ENCODE measurements at regions not wholly inside any gene's neighbourhood (a gene's known extent, or its start where the extent isn't known, plus 50 kb on each side); places are given as distances from the start of the nearest gene placed in this dataset.

- no peak for TF ChIP-seq REST (IDR thresholded peaks at IDR 0.05; ENCODE audit: low read depth, low read length)
- TF ChIP-seq SIN3A (IDR thresholded peaks at IDR 0.05; ENCODE audit: borderline replicate concordance, low read depth, low read length) = no peak
- no peak for TF ChIP-seq CTCF (IDR thresholded peaks at IDR 0.05)
- no peak for TF ChIP-seq MAX (IDR thresholded peaks at IDR 0.05; ENCODE audit: low read depth)
- no peak for TF ChIP-seq TAF1 (IDR thresholded peaks at IDR 0.05; ENCODE audit: borderline replicate concordance, low read depth, low read length)
- no peak for TF ChIP-seq POLR2AphosphoS5 (IDR thresholded peaks at IDR 0.05; ENCODE audit: low read depth, low read length)
- no peak for TF ChIP-seq EP300 (IDR thresholded peaks at IDR 0.05; ENCODE audit: borderline replicate concordance in 1 of 2, low read depth in 1 of 2, low read length in 1 of 2)
- no peak for TF ChIP-seq JUND (IDR thresholded peaks at IDR 0.05)
Observed at GRCh38 chr9:115461280-115461679, 343.3 kb upstream of the TNC start (continued).

GRCh38 chr9:115462623-115463022, 344.7 kb upstream of the TNC start:
- Histone ChIP-seq H2AFZ (ENCODE audit: low read depth) (no peak overlapping the region), H3K4me1 (ENCODE audit: control insufficient read depth in 1 of 2, insufficient read depth in 2 of 2, low read depth in 1 of 2, low read length in 1 of 2) (no peaks in the 10 kb centered on the region), H3K9me2 (no peaks in the 10 kb centered on the region), H3K79me2 (ENCODE audit: insufficient read depth) (no peaks in the 10 kb centered on the region), H3F3A (replicated peaks; ENCODE audit: insufficient read depth) (no peaks in the 10 kb centered on the region), H3K4me2 (no peak overlapping the region), H3K36me3 (replicated peaks in 1 of 2; ENCODE audit: control insufficient read depth in 1 of 2, insufficient read depth in 2 of 2, low read length in 1 of 2) (no peaks in the 10 kb centered on the region), H3K9me3 (no peaks in the 10 kb centered on the region), H3K27me3 (ENCODE audit: insufficient read depth) (no peaks in the 10 kb centered on the region), H3K27ac (ENCODE audit: low read depth in 2 of 2, low read length in 1 of 2) (no peak overlapping the region), H3K4me3 (ENCODE audit: low read depth in 2 of 2, low read length in 1 of 2) (no peak overlapping the region), H4K20me1 (ENCODE audit: insufficient read depth) (no peaks in the 10 kb centered on the region), H3K9ac (no peak overlapping the region)
- DNase-seq = no peak
- ChIA-PET POLR2A (no interaction called here), CTCF (interaction anchor here (1.2 kb wide), 1 partner anchor 14 kb away, joined by 3 read pairs; no protein-coding TSS in a partner anchor)
- TF ChIP-seq FOXJ3 (CRISPR knock-in tag; IDR thresholded peaks at IDR 0.05) (no peak), YY1 (IDR thresholded peaks at IDR 0.05; ENCODE audit: low read depth) (no peak), CHD2 (IDR thresholded peaks at IDR 0.05; ENCODE audit: low read length, partially characterized antibody) (no peak), FOSL2 (IDR thresholded peaks at IDR 0.05; ENCODE audit: borderline replicate concordance, low read depth) (no peak), SIN3A (IDR thresholded peaks at IDR 0.05; ENCODE audit: borderline replicate concordance, low read depth, low read length) (no peak), RAD21 (IDR thresholded peaks at IDR 0.05; ENCODE audit: low read length) (no peak), TAF1 (IDR thresholded peaks at IDR 0.05; ENCODE audit: borderline replicate concordance, low read depth, low read length) (no peak), TEAD4 (IDR thresholded peaks at IDR 0.05; ENCODE audit: borderline replicate concordance, insufficient read depth) (no peak), IRF3 (IDR thresholded peaks at IDR 0.05; ENCODE audit: low read depth, low read length) (no peak), MAX (IDR thresholded peaks at IDR 0.05; ENCODE audit: low read depth) (no peak), ELF1 (IDR thresholded peaks at IDR 0.05) (no peak)
- WGBS (ENCODE audit: low lambda C conversion rate) = 79% methylated on average over 7 of the region's 7 CpGs

Data from SK-N-SH (cell line).